A204.1 (cell line): ENCODE measurements at regions not wholly inside any gene's neighbourhood (a gene's known extent, or its start where the extent isn't known, plus 50 kb on each side); places are given as distances from the start of the nearest gene placed in this dataset.

Experiments used
- FAIRE-seq: peaks from 2 replicates; lab custom pipeline; 2012; peaks lifted over from hg19 to GRCh38; lab: Jason Lieb, UNC

GRCh38 chr6:148164645-148165044 is 178.0 kb upstream of the SASH1 start:
- FAIRE-seq, result no peak

DNA sequence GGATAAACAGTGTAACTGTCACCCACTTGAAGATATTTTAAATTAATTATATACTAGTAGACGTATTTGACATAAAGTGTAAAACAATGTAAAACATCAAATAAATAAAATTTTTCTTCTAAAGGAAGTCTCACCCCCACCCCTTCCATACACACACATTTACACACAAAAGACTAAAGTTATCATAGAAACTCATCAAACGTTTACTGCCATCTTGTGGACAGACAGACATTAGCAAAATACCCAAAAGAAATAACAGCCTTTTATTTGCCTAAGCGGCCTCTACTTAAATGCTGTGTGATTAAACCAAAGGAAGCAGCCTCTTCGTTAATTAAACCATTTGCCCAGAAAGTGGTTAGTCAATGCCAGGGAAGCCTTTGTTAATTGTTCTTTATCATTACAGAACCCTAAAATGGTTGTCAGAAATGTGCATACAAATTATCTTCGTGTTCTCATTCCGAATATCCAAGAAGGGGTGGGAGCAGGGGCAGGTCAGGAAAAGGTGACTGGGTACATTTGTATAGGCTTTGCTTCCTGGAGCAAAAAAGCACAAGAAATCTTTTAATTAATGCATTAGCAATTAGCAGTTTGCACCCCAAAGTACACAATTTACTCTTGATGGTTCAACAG is 176.2 kb upstream of the SASH1 start:
- peak; percentile 97 for FAIRE-seq

DNA sequence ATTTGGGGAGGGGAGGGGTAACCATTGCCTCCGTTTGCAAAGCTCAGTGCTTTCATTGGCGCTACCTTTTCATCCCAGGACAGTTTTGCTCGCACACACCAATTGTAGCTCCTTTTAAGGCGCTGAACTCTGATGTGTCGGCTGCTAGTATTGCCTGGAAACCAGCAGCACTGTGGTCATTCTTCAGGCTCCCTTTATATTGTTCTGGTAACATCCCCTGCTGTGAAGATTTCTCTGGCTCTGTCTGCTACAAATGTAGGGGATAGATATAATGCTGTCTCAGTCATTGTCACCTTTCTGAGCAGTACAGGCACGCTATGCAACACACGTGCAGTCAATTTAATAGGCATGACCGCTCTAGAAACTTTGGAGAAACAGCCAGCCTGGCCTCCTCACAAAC is 172.9 kb upstream of the SASH1 start:
- FAIRE-seq, result no peak

DNA sequence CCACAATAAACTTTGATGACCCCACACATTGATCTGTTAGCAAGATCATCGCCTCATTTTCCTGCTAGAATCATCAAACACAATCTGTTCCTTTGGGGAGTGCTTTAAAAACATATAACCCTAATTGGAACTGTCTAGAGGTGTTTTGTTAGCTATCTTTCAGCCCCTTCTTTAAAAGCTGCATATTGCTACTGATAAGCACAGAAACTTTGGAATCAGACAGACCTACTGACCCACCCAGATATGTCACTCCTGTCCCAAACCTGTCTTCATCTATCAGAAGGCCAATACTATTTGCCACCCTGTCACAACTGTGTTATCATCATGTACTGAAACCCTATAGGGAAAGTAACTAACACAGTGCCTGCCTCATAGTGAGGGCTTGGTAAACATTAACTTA is 172.4 kb upstream of the SASH1 start:
- no peak for FAIRE-seq

GRCh38 chr6:148173548-148173947 is 169.1 kb upstream of the SASH1 start:
- no peak for FAIRE-seq

DNA sequence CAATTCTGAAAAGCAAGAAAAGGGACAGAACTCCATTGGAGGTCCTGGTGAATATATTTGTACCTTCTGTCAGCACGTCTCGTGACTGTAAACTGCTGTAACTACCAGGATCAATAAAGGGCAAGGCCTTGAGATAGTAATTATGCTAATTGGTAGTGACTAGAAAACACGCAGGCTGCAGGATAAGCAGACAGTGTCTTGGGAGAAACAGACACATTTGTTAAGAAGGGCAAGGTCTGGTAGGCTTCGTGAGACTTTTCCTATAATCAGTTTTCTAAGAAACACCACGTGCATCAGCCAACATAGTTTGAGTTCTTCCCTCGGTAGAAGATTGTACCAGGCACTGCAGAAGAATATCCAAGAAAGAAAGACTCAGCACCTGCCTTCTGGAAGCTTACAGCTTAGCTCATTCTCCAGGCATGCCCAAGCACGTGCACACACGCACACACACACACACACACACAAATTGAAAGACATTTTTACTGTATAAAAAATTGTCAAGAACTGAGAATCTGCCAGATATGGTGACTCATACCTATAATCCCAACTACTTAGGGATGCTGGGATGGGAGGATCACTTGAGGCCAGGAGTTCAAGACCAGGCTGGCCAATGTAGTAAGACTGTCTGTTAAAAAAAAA is 167.0 kb upstream of the SASH1 start:
- FAIRE-seq, result no peak

GRCh38 chr6:148177589-148178233 is 164.9 kb upstream of the SASH1 start:
- no peak for FAIRE-seq

- FAIRE-seq, result no peak
Measured at GRCh38 chr6:148179786-148180185, 162.9 kb upstream of the SASH1 start.

- no peak for FAIRE-seq
Measured at GRCh38 chr6:148182378-148182777, 160.3 kb upstream of the SASH1 start.

DNA sequence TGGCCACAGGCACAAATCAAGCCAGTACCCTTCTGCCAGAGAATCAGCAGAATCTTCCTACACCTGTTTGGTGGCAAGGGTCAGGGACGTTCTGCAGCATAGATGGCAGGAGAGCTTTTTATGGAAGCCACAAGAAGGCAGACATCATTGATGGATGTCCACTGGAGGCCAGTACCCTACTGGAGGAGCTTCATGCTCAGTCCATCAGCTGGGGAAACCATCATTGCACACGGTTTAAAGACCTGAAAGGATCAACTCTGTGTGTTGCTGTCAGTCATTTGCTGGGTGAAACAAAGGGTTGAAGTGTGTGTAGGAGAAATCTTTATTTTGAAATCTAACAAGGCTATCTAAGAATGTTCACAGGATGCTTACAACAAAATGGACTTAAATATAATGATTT is 158.9 kb upstream of the SASH1 start:
- FAIRE-seq, result no peak

- no peak for FAIRE-seq
Measured at GRCh38 chr6:148186916-148187315, 155.7 kb upstream of the SASH1 start.

DNA sequence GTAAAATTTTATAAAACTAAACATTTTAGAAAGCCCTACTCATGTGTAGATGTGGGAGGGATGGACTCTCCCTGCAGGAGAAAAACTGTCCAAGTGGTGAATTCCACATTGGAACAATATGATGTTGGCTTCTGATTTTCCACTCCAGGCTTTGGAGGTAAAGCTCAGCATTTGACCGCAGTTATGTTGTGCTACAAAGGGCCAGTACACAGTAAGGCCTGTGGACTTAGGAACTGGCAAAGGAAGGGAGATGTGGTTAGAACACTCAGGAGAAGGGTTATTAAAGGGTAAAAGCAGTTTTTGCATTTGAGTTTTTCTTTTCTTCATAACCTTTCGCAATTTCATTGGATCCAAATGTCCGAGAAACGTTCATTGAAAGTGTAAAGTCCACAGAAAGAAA is 150.3 kb upstream of the SASH1 start:
- no peak for FAIRE-seq

DNA sequence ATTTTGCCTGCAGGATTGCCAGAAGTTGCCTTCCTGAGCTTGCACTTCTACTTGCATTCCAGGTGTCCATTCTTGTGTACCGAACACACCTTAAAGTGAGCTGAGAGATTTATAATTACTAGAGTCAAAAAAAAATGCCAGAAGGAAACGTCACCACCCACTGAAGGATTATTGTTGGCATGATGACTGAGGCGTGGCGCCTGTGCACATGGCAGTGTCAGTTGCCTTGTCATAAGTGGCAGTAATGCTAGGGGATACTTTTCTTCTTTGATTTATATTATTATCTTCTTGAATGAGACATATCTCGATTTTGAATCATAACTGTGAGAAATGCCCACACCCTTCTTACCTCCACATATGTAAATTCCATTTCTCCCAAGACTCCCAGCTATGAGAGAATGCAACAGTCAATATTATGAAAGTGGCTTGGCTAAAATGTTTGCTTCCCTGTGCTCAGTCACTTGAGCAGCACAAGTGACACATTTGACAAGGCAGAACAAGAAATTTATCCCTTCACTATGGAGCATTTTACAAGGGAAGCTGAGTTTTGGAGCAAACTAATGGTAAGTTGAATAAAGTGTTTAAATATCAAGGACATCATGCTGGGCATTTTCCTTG is 149.5 kb upstream of the SASH1 start:
- no peak for FAIRE-seq

DNA sequence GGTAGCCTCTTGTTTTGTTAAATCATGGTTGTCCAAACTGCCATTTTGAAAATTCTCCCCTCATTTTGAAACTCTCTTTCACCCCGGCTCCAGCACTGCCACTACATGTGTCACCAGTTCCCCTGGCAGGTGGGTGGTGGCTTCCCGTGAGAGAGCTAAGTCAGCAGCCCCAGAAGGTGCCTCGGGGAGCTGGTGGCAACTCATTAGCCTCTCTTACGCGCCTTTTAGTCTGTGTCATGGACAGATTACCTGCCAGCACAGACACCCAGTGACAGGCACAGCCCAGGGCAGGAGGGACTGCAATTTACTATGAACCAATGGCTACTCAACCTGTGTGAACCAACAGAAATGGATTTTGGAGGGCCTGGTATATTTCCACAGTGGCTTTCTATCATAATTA is 147.1 kb upstream of the SASH1 start:
- no peak for FAIRE-seq

GRCh38 chr6:148199584-148199983 is 143.1 kb upstream of the SASH1 start:
- FAIRE-seq, result no peak

GRCh38 chr6:148200293-148200692 is 142.3 kb upstream of the SASH1 start:
- FAIRE-seq, result no peak

- no peak for FAIRE-seq
Measured at GRCh38 chr6:148200781-148201180, 141.9 kb upstream of the SASH1 start.

DNA sequence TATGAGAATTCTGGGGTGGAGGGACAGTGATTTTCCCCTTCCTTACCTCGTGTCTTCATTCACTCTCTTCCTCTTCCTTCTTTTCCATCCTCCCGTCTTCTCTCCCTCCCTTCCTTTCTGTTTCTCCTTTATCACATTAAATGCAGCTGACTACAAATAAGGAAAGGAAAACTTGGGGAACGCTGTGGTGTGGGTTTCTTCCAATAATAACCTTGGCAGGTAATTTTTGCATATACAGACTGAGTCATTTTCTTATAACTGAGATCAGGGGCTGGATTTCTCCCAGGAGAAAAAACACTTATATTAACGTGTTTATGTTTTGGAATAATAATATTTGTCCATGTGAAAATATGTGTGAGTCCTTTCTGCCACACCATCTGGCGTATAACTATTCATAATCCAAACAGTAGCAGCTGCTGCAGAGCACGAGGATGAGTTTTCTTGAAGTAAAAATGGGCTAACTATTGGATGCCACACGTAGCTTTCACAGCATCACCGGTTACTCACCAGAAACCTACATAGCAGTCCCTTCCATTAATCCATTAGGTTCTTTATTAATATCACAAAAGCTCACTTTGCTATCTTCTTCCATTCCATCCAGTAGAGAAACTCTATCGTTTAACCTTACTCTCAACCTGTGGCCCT is 139.2 kb upstream of the SASH1 start:
- FAIRE-seq, result no peak

- FAIRE-seq, result no peak
Measured at GRCh38 chr6:148203970-148204369, 138.7 kb upstream of the SASH1 start.

DNA sequence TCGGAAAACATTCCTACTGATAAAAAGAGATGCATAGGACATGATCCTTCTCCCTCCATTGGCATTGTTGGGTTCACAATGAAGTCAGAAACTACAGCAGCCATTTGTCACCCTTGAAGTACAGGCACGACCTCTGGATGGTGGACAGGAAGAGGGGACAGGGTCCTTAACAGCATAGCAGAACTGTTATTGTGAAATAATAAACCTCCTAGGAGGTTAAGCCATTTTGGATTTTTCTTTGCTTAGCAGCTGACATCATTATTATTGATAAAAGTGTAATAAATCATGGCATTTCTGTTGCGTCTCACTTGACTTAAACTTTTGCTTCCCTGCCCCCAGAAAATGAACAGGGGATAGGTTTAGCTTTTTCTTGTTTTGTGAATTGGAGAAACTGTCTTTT is 134.3 kb upstream of the SASH1 start:
- FAIRE-seq, result no peak

DNA sequence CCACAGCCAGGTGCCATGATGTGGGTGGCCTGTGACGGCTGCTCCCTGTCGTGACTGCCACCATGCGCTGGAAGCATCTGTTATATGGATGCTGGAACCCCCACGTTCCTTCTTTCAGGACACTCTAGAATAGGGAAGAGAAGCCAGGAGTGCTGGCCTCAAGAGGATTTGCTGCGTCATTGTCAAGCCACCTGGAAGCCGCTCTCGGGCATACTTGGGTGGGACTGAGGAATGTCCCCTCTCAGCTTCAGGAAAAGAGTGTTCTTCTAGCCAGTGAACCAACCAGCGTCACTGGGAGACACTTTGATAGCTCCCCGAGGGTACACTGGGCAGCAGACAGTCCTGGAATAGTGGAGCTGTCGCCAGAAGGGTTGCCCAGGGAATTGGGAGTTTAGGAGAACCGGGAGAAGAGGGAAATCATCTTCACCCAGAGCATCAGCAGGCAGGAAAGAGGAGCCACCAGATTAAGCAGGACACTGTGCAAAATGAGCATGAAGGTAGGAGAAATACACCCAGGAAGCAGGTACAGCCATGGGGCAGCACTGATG is 130.8 kb upstream of the SASH1 start:
- no peak for FAIRE-seq

DNA sequence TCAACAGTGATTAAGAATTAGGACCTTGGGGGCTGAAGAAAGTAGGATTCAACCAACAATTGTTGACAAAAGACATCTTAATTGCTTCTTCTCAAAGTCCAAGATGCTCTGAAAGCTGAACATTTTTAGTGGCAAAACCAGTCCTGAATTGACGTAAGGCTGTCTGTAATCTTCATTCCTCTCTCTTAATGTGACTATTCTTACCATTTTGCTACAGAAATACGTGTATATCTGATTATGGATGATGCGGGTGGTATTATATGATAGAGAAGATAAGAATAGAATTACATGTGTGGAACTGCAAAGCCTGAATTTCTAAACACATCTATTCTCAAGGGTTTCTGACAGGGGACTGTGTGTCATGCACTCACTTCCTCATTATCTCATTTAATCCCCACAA is 130.3 kb upstream of the SASH1 start:
- no peak for FAIRE-seq

GRCh38 chr6:148213366-148213765 is 129.3 kb upstream of the SASH1 start:
- FAIRE-seq, result no peak
